CD4-positive, alpha-beta T cell (primary cell): ENCODE measurements at regions not wholly inside any gene's neighbourhood (a gene's known extent, or its start where the extent isn't known, plus 50 kb on each side); places are given as distances from the start of the nearest gene placed in this dataset.

ENCODE experiments used
- ATAC-seq: fragments of 200-7000 bp; cut with Tn5 transposase; one replicate; pipeline ENCODE4 v1.10.0; 2022; ENCODE audit warnings: mild to moderate bottlenecking; ENCODE audit not compliant: poor library complexity
- CTCF ChIA-PET: fragments of 350-600 bp; sonication (Branson Sonifier 250); formaldehyde crosslinking; loops from one replicate; lab custom pipeline; 2021; ENCODE audit warnings: antibody characterized with exemption, inconsistent platforms; lab: Charles Lee
- POLR2A ChIA-PET: fragments of 350-600 bp; sonication (Branson Sonifier 250); formaldehyde crosslinking; loops from one replicate; lab custom pipeline; 2021; ENCODE audit warnings: antibody characterized with exemption, inconsistent platforms; lab: Charles Lee
- DNase-seq, 14 experiments: peaks; one replicate each; pipeline ENCODE4 v3.0.0-alpha.2; 2013 to 2020; ENCODE audit warnings: mixed read lengths in 2 of 14
- H3K27ac ChIP-seq, 2 donors: one replicate each; pipeline versions ENCODE4 v1.5.1 to v1.7.0; 2013; ENCODE audit warnings: low read length in 2 of 2, low read depth in 1 of 2, mild to moderate bottlenecking in 1 of 2
- H3K27me3 ChIP-seq, 2 experiments: 1 replicate in 1 of 2; 2 replicates in 1 of 2; pipeline versions ENCODE4 v1.6.1 to v1.7.0; 2013; ENCODE audit warnings: low read length in 2 of 2, control low read depth in 1 of 2, mild to moderate bottlenecking in 1 of 2, moderate library complexity in 1 of 2; ENCODE audit not compliant: insufficient read depth in 2 of 2, control insufficient read depth in 1 of 2
- H3K36me3 ChIP-seq: one replicate; pipeline ENCODE4 v1.6.1; 2013; ENCODE audit warnings: low read length, control low read depth; ENCODE audit not compliant: insufficient read depth
- H3K4me1 ChIP-seq: one replicate; pipeline ENCODE4 v1.6.1; 2013; ENCODE audit warnings: low read length, control low read depth; ENCODE audit not compliant: insufficient read depth
- H3K4me3 ChIP-seq: one replicate; pipeline ENCODE4 v1.5.1; 2013; ENCODE audit warnings: mild to moderate bottlenecking, low read length, moderate library complexity
- H3K9me3 ChIP-seq, 2 experiments: 1 replicate in 1 of 2; 2 replicates in 1 of 2; pipeline versions ENCODE4 v1.6.1 to v1.7.0; 2013; ENCODE audit warnings: low read length in 2 of 2, mild to moderate bottlenecking in 2 of 2, control low read depth in 1 of 2, moderate library complexity in 1 of 2; ENCODE audit not compliant: control insufficient read depth in 1 of 2, insufficient read depth in 1 of 2
- H3K27ac Mint-ChIP-seq: one replicate; pipeline ENCODE4 v1.8.0; 2020; ENCODE audit warnings: mixed read lengths
- H3K27me3 Mint-ChIP-seq: one replicate; pipeline ENCODE4 v1.8.0; 2021; ENCODE audit warnings: mixed read lengths
- H3K36me3 Mint-ChIP-seq: one replicate; pipeline ENCODE4 v1.8.0; 2021; ENCODE audit warnings: low read depth, mixed read lengths
- H3K4me1 Mint-ChIP-seq: one replicate; pipeline ENCODE4 v1.8.0; 2021; ENCODE audit warnings: low read depth, mixed read lengths
- H3K4me3 Mint-ChIP-seq: one replicate; pipeline ENCODE4 v1.8.0; 2020; ENCODE audit warnings: mild to moderate bottlenecking, mixed read lengths
- H3K9me3 Mint-ChIP-seq: one replicate; pipeline ENCODE4 v1.8.0; 2020; ENCODE audit warnings: mixed read lengths
- intact Hi-C, 2 experiments: fragments of 100-400 bp; cut with DNase I in 1 of 2; cut with micrococcal nuclease in 1 of 2; formaldehyde crosslinking; loops; one replicate each; pipeline versions ENCODE4 v1.15.1 to v1.9.0; 2023 to 2025; cut with DNase I, micrococcal nuclease
- TF ChIP-seq, protein P1 (sequence below): fragments of 200-600 bp; IDR thresholded peaks from one replicate; pipeline ENCODE4 v1.8.0; 2022; ENCODE audit warnings: antibody characterized with exemption, mild to moderate bottlenecking

DNA sequence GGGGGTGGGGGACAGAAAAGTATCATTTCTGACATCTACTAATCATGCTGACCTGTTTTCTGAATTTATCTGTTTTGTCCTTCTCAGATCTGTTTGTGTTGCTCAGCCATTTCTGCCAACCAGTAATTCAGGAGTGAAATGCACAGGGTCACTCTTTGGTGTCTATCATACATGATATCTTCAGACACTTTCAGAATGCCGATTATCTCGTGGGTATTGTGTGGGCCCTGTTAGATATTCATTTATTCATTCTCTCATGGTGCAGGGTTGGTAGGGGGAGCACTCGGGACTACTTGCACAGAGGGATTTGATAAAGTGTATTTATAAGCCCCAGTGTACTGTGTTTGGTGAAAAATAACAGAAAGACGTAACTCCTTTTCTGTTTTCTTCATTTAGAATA lies 101.2 kb upstream of the CITED2 start:
- H3K9me3 ChIP-seq = no peaks in the 10 kb centered on the region
- Mint-ChIP-seq H3K4me1 (no peaks in the 10 kb centered on the region), H3K4me3 (no peak overlapping the region), H3K9me3 (no peaks in the 10 kb centered on the region), H3K27me3 (no peaks in the 10 kb centered on the region), H3K36me3 (no peaks in the 10 kb centered on the region), H3K27ac (no peak overlapping the region)
- no peak for ATAC-seq
- no peaks in the 10 kb centered on the region for H3K27me3 ChIP-seq
- no peaks in the 10 kb centered on the region for H3K36me3 ChIP-seq
- intact Hi-C loops = no loop called here
- DNase-seq = no peak
- no peak overlapping the region for H3K27ac ChIP-seq
- H3K4me3 ChIP-seq = no peak overlapping the region
- ChIA-PET POLR2A (interaction anchor here (1.6 kb wide), 1 partner anchor 26 kb away, joined by 5 read pairs; no protein-coding TSS in a partner anchor), CTCF (no interaction called here)
- TF ChIP-seq, protein P1, sequence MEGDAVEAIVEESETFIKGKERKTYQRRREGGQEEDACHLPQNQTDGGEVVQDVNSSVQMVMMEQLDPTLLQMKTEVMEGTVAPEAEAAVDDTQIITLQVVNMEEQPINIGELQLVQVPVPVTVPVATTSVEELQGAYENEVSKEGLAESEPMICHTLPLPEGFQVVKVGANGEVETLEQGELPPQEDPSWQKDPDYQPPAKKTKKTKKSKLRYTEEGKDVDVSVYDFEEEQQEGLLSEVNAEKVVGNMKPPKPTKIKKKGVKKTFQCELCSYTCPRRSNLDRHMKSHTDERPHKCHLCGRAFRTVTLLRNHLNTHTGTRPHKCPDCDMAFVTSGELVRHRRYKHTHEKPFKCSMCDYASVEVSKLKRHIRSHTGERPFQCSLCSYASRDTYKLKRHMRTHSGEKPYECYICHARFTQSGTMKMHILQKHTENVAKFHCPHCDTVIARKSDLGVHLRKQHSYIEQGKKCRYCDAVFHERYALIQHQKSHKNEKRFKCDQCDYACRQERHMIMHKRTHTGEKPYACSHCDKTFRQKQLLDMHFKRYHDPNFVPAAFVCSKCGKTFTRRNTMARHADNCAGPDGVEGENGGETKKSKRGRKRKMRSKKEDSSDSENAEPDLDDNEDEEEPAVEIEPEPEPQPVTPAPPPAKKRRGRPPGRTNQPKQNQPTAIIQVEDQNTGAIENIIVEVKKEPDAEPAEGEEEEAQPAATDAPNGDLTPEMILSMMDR = no peak
- H3K4me1 ChIP-seq = peaks cover 4% of the 10 kb centered on the region

GRCh38 chr6:139475241-139475640 lies 100.8 kb upstream of the CITED2 start:
- DNase-seq = no peak
- intact Hi-C loops = no loop called here
- no peaks in the 10 kb centered on the region for H3K9me3 Mint-ChIP-seq
- Histone ChIP-seq H3K27me3 (no peaks in the 10 kb centered on the region), H3K27ac (no peak overlapping the region), H3K36me3 (no peaks in the 10 kb centered on the region), H3K4me1 (peaks cover 4% of the 10 kb centered on the region), H3K4me3 (no peak overlapping the region), H3K9me3 (no peaks in the 10 kb centered on the region)
- TF ChIP-seq, protein P1 = no peak
- H3K4me1 Mint-ChIP-seq = no peaks in the 10 kb centered on the region
- ChIA-PET CTCF (interaction anchor here (0.7 kb wide), 1 partner anchor 335 kb away, joined by 3 read pairs; no protein-coding TSS in a partner anchor), POLR2A (interaction anchor here (1.6 kb wide), 1 partner anchor 25 kb away, joined by 5 read pairs; no protein-coding TSS in a partner anchor)
- ATAC-seq = no peak
- H3K4me3 Mint-ChIP-seq = no peak overlapping the region
- H3K27me3 Mint-ChIP-seq = no peaks in the 10 kb centered on the region
- H3K27ac Mint-ChIP-seq = no peak overlapping the region
- no peaks in the 10 kb centered on the region for H3K36me3 Mint-ChIP-seq

DNA sequence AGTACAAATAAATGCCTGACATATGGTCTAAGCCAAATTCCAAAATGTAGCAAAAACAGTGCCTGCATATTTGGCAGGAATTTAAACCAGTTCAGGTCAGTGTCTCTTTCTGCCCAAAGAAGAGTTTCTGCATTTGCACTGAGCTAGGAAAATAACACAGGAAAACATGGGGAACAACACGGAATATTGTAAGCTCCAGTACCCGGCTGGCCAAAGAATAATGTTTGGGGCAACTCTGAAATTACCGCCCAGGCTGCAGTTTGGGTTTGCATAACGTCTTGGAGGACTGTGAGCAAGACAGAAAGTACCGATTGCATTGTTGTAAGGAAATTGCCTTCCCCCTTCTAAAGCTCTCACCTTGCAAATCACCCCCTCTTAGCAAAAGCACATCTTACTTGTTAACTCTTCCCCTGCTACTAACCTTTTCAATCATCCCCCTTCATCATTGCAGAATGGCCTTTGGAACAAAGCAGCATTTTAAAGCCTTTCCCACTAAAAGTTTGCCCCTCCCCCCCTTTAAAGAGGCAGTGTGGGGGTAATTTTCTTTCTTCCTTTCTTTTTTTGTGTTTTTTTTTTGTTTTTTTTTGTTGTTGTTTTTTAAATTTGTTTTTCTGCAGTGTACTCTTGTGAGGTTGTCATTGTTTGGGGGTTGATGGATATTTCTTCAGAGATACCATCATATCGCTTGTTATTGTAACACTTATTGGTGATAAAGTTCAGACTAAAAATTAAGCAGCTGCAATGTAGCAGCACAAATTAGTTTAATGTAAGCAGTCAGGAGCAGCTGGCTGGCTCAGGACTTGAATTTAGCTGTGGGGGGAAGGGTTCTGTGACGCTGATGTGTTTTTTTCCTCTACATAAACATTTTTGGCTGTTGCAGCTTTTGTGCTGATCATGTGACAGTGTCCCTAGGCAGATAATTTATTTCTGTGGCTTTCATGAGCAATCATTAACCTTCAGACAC lies 100.0 kb upstream of the CITED2 start:
- no peaks in the 10 kb centered on the region for H3K27me3 Mint-ChIP-seq
- no peak overlapping the region for H3K4me3 Mint-ChIP-seq
- no peak overlapping the region for H3K27ac Mint-ChIP-seq
- TF ChIP-seq, protein P1 = no peak
- ATAC-seq = no peak
- Histone ChIP-seq H3K4me1 (peaks cover 4% of the 10 kb centered on the region), H3K9me3 (no peaks in the 10 kb centered on the region), H3K27me3 (no peaks in the 10 kb centered on the region), H3K36me3 (no peaks in the 10 kb centered on the region), H3K4me3 (no peak overlapping the region), H3K27ac (no peak overlapping the region)
- DNase-seq = peak in 1 of 14 experiments; percentile 7
- ChIA-PET POLR2A (interaction anchor here (2.5 kb wide), 1 partner anchor 100 kb away, joined by 11 read pairs; the partner anchor contains the start of gene CITED2), CTCF (interaction anchor here (0.7 to 1.0 kb wide), 2 partner anchors 9 to 335 kb away, joined by 3 read pairs; no protein-coding TSS in a partner anchor)
- no peaks in the 10 kb centered on the region for H3K9me3 Mint-ChIP-seq
- no peaks in the 10 kb centered on the region for H3K36me3 Mint-ChIP-seq
- intact Hi-C loops = no loop called here
- no peaks in the 10 kb centered on the region for H3K4me1 Mint-ChIP-seq
